ENCODE measurements at regions not wholly inside any gene's neighbourhood (a gene's known extent, or its start where the extent isn't known, plus 50 kb on each side); places are given as distances from the start of the nearest gene placed in this dataset.

- no peak overlapping the region for H3K4me3 ChIP-seq (IDR thresholded peaks at IDR 0.05; ENCODE audit: insufficient read depth, low read depth, low read length)
- H3K4me2 ChIP-seq = no peak overlapping the region
- H3K9ac ChIP-seq = no peak overlapping the region
- TF ChIP-seq CTCF (conservative IDR thresholded peaks at IDR 0.05; ENCODE audit: low read depth, low read length) = no peak
- no peaks in the 10 kb centered on the region for H3K27me3 ChIP-seq (ENCODE audit: insufficient read depth, low read depth)
- no peaks in the 10 kb centered on the region for H3K79me2 ChIP-seq (ENCODE audit: insufficient read depth, low read depth)
- no peaks in the 10 kb centered on the region for H3K36me3 ChIP-seq (ENCODE audit: insufficient read depth)
- no peaks in the 10 kb centered on the region for H4K20me1 ChIP-seq (ENCODE audit: insufficient read depth)
- no peak overlapping the region for H3K27ac ChIP-seq
- H3K4me1 ChIP-seq (ENCODE audit: low read depth, poor library complexity, severe bottlenecking) = no peaks in the 10 kb centered on the region
- H2AFZ ChIP-seq (ENCODE audit: low read depth) = no peak overlapping the region
These were observed 155.8 kb upstream of the POU2AF2 start for GRCh38 chr11:111089759-111090158.

GRCh38 chr11:111088847-111089355, 156.6 kb upstream of the POU2AF2 start:
- Histone ChIP-seq H2AFZ (ENCODE audit: low read depth) (no peak overlapping the region), H3K4me3 (IDR thresholded peaks at IDR 0.05; ENCODE audit: insufficient read depth, low read depth, low read length) (no peak overlapping the region)
- no peak for TF ChIP-seq CTCF (conservative IDR thresholded peaks at IDR 0.05; ENCODE audit: low read depth, low read length)

GRCh38 chr11:111086058-111086457, 159.5 kb upstream of the POU2AF2 start:
- TF ChIP-seq CTCF (conservative IDR thresholded peaks at IDR 0.05; ENCODE audit: low read depth, low read length) = no peak
- Histone ChIP-seq H3K36me3 (ENCODE audit: insufficient read depth) (no peaks in the 10 kb centered on the region), H4K20me1 (ENCODE audit: insufficient read depth) (no peaks in the 10 kb centered on the region), H3K4me1 (ENCODE audit: low read depth, poor library complexity, severe bottlenecking) (no peaks in the 10 kb centered on the region), H3K4me3 (IDR thresholded peaks at IDR 0.05; ENCODE audit: insufficient read depth, low read depth, low read length) (no peak overlapping the region), H3K79me2 (ENCODE audit: insufficient read depth, low read depth) (no peaks in the 10 kb centered on the region), H3K4me2 (no peak overlapping the region), H3K27me3 (ENCODE audit: insufficient read depth, low read depth) (no peaks in the 10 kb centered on the region), H3K27ac (no peak overlapping the region), H3K9ac (no peak overlapping the region), H2AFZ (ENCODE audit: low read depth) (no peak overlapping the region)

More at GRCh38 chr11:111088847-111089355, 156.6 kb upstream of the POU2AF2 start:
- H3K79me2 ChIP-seq (ENCODE audit: insufficient read depth, low read depth) = no peaks in the 10 kb centered on the region
- no peak overlapping the region for H3K4me2 ChIP-seq
- H3K36me3 ChIP-seq (ENCODE audit: insufficient read depth) = no peaks in the 10 kb centered on the region
- H3K4me1 ChIP-seq (ENCODE audit: low read depth, poor library complexity, severe bottlenecking) = no peaks in the 10 kb centered on the region
- no peaks in the 10 kb centered on the region for H3K27me3 ChIP-seq (ENCODE audit: insufficient read depth, low read depth)
- no peak overlapping the region for H3K27ac ChIP-seq
- no peaks in the 10 kb centered on the region for H4K20me1 ChIP-seq (ENCODE audit: insufficient read depth)
- no peak overlapping the region for H3K9ac ChIP-seq

- H3K4me1 ChIP-seq (ENCODE audit: low read depth, poor library complexity, severe bottlenecking) = no peaks in the 10 kb centered on the region
- no peaks in the 10 kb centered on the region for H3K36me3 ChIP-seq (ENCODE audit: insufficient read depth)
- TF ChIP-seq CTCF (conservative IDR thresholded peaks at IDR 0.05; ENCODE audit: low read depth, low read length) = no peak
- no peak overlapping the region for H3K9ac ChIP-seq
- no peak overlapping the region for H3K27ac ChIP-seq
- no peaks in the 10 kb centered on the region for H3K27me3 ChIP-seq (ENCODE audit: insufficient read depth, low read depth)
- no peak overlapping the region for H3K4me2 ChIP-seq
- no peak overlapping the region for H2AFZ ChIP-seq (ENCODE audit: low read depth)
- no peaks in the 10 kb centered on the region for H3K79me2 ChIP-seq (ENCODE audit: insufficient read depth, low read depth)
- H4K20me1 ChIP-seq (ENCODE audit: insufficient read depth) = no peaks in the 10 kb centered on the region
- H3K4me3 ChIP-seq (IDR thresholded peaks at IDR 0.05; ENCODE audit: insufficient read depth, low read depth, low read length) = no peak overlapping the region
These were observed 162.9 kb upstream of the POU2AF2 start for GRCh38 chr11:111082664-111083063.
